ENCODE measurements at regions not wholly inside any gene's neighbourhood (a gene's known extent, or its start where the extent isn't known, plus 50 kb on each side); places are given as distances from the start of the nearest gene placed in this dataset.

- peaks cover 51 to 94% of the 10 kb centered on the region in 2 donors for H3K27me3 ChIP-seq
- no peak for ATAC-seq
- TF ChIP-seq CTCF (IDR thresholded peaks at IDR 0.05): no peak
Measured at GRCh38 chr10:101284744-101285463, 55.6 kb upstream of the LBX1 start.

GRCh38 chr10:101285519-101286070 lies 56.3 kb upstream of the LBX1 start:
- no peak for TF ChIP-seq CTCF (IDR thresholded peaks at IDR 0.05)
- Histone ChIP-seq H3K4me3 (no peak overlapping the region), H3K4me1 (peaks cover 0 to 6% of the 10 kb centered on the region in 2 donors), H3K9me3 (no peaks in the 10 kb centered on the region), H3K27ac (no peak overlapping the region), H3K27me3 (peaks cover 52 to 100% of the 10 kb centered on the region in 2 donors), H3K36me3 (no peaks in the 10 kb centered on the region)
- intact Hi-C loops (cut with DNase I): no loop called here
- no peak for DNase-seq
- ATAC-seq: no peak

More at GRCh38 chr10:101284744-101285463, 55.6 kb upstream of the LBX1 start:
- intact Hi-C loops (cut with DNase I): no loop called here
- Histone ChIP-seq H3K9me3 (no peaks in the 10 kb centered on the region), H3K36me3 (no peaks in the 10 kb centered on the region), H3K4me3 (no peak overlapping the region), H3K27ac (no peak overlapping the region), H3K4me1 (peaks cover 0 to 6% of the 10 kb centered on the region in 2 donors)
- DNase-seq: no peak

- DNase-seq (no peak), ATAC-seq (no peak)
- no peak for TF ChIP-seq CTCF (IDR thresholded peaks at IDR 0.05)
- no peaks in the 10 kb centered on the region for H3K36me3 ChIP-seq
- no peak overlapping the region for H3K27ac ChIP-seq
- H3K27me3 ChIP-seq: peaks cover 61 to 100% of the 10 kb centered on the region in 2 donors
- H3K4me1 ChIP-seq: peaks cover 4 to 11% of the 10 kb centered on the region in 2 donors
- intact Hi-C loops (cut with DNase I): no loop called here
- H3K4me3 ChIP-seq: no peak overlapping the region
- no peaks in the 10 kb centered on the region for H3K9me3 ChIP-seq
Measured at GRCh38 chr10:101286248-101287046, 57.2 kb upstream of the LBX1 start.

- H3K36me3 ChIP-seq: no peaks in the 10 kb centered on the region
- no peak for DNase-seq
- H3K27ac ChIP-seq: no peak overlapping the region
- no peaks in the 10 kb centered on the region for H3K9me3 ChIP-seq
- no peak for TF ChIP-seq CTCF (IDR thresholded peaks at IDR 0.05)
- no peak for ATAC-seq
- H3K4me1 ChIP-seq: peaks cover 10 to 20% of the 10 kb centered on the region in 2 donors
- intact Hi-C loops (cut with DNase I): no loop called here
- no peak overlapping the region for H3K4me3 ChIP-seq
- H3K27me3 ChIP-seq: peaks cover 63 to 100% of the 10 kb centered on the region in 2 donors
Measured at GRCh38 chr10:101287183-101287996, 58.1 kb upstream of the LBX1 start.

Measured in left lung (tissue), 4 donors.